ENCODE measurements at regions not wholly inside any gene's neighbourhood (a gene's known extent, or its start where the extent isn't known, plus 50 kb on each side); places are given as distances from the start of the nearest gene placed in this dataset.

GRCh38 chr10:78388331-78389050 lies 354.8 kb downstream of the RPS24 start:
- Mint-ChIP-seq H3K4me3 (peak overlapping the region in 1 of 8 donors; percentile 7), H3K27ac (no peak overlapping the region), H3K4me1 (no peaks in the 10 kb centered on the region), H3K9me3 (no peaks in the 10 kb centered on the region), H3K36me3 (no peaks in the 10 kb centered on the region), H3K27me3 (peaks cover 0 to 46% (median 19%) of the 10 kb centered on the region in 3 donors)
- DNase-seq, result no peak
- no peak for ATAC-seq (ENCODE audit: low read depth in 2 of 2)

- H3K27ac Mint-ChIP-seq, result no peak overlapping the region
- peaks cover 0 to 46% (median 19%) of the 10 kb centered on the region in 3 donors for H3K27me3 Mint-ChIP-seq
- H3K4me1 Mint-ChIP-seq, result no peaks in the 10 kb centered on the region
- H3K36me3 Mint-ChIP-seq, result no peaks in the 10 kb centered on the region
- no peak overlapping the region for H3K4me3 Mint-ChIP-seq
- no peaks in the 10 kb centered on the region for H3K9me3 Mint-ChIP-seq
- DNase-seq (no peak), ATAC-seq (ENCODE audit: low read depth in 2 of 2) (no peak)
Measured at GRCh38 chr10:78389419-78389818, 355.8 kb downstream of the RPS24 start.

- no peaks in the 10 kb centered on the region for H3K4me1 Mint-ChIP-seq
- DNase-seq (no peak), ATAC-seq (ENCODE audit: low read depth in 2 of 2) (no peak)
- no peaks in the 10 kb centered on the region for H3K36me3 Mint-ChIP-seq
- peaks cover 0 to 40% (median 19%) of the 10 kb centered on the region in 3 donors for H3K27me3 Mint-ChIP-seq
- no peaks in the 10 kb centered on the region for H3K9me3 Mint-ChIP-seq
- no peak overlapping the region for H3K4me3 Mint-ChIP-seq
- no peak overlapping the region for H3K27ac Mint-ChIP-seq
Measured at GRCh38 chr10:78390051-78390450, 356.4 kb downstream of the RPS24 start.

GRCh38 chr10:78390817-78391216 lies 357.2 kb downstream of the RPS24 start:
- ATAC-seq (ENCODE audit: low read depth in 2 of 2) (no peak), DNase-seq (no peak)
- no peaks in the 10 kb centered on the region for H3K36me3 Mint-ChIP-seq
- H3K27ac Mint-ChIP-seq, result no peak overlapping the region
- peaks cover 0 to 36% (median 19%) of the 10 kb centered on the region in 3 donors for H3K27me3 Mint-ChIP-seq
- no peaks in the 10 kb centered on the region for H3K9me3 Mint-ChIP-seq
- no peaks in the 10 kb centered on the region for H3K4me1 Mint-ChIP-seq
- H3K4me3 Mint-ChIP-seq, result no peak overlapping the region

- ATAC-seq (ENCODE audit: low read depth in 2 of 2) (no peak), DNase-seq (no peak)
- Mint-ChIP-seq H3K9me3 (no peaks in the 10 kb centered on the region), H3K27ac (no peak overlapping the region), H3K4me1 (no peaks in the 10 kb centered on the region), H3K4me3 (no peak overlapping the region), H3K27me3 (peaks cover 0 to 29% (median 19%) of the 10 kb centered on the region in 3 donors), H3K36me3 (no peaks in the 10 kb centered on the region)
Measured at GRCh38 chr10:78391585-78391984, 357.9 kb downstream of the RPS24 start.

GRCh38 chr10:78392197-78392596 lies 358.5 kb downstream of the RPS24 start:
- Mint-ChIP-seq H3K27me3 (peaks cover 0 to 30% (median 19%) of the 10 kb centered on the region in 3 donors), H3K4me3 (no peak overlapping the region), H3K27ac (no peak overlapping the region), H3K9me3 (no peaks in the 10 kb centered on the region), H3K4me1 (no peaks in the 10 kb centered on the region), H3K36me3 (no peaks in the 10 kb centered on the region)
- ATAC-seq (ENCODE audit: low read depth in 2 of 2), result no peak
- DNase-seq, result no peak

- H3K9me3 Mint-ChIP-seq, result no peaks in the 10 kb centered on the region
- no peak overlapping the region for H3K27ac Mint-ChIP-seq
- H3K36me3 Mint-ChIP-seq, result no peaks in the 10 kb centered on the region
- no peaks in the 10 kb centered on the region for H3K4me1 Mint-ChIP-seq
- ATAC-seq (ENCODE audit: low read depth in 2 of 2), result no peak
- DNase-seq, result no peak
- H3K27me3 Mint-ChIP-seq, result peaks cover 0 to 27% (median 16%) of the 10 kb centered on the region in 3 donors
- H3K4me3 Mint-ChIP-seq, result no peak overlapping the region
Measured at GRCh38 chr10:78393094-78393493, 359.4 kb downstream of the RPS24 start.

- Mint-ChIP-seq H3K27me3 (peaks cover 0 to 22% (median 12%) of the 10 kb centered on the region in 3 donors), H3K4me3 (no peak overlapping the region), H3K36me3 (no peaks in the 10 kb centered on the region), H3K9me3 (no peaks in the 10 kb centered on the region), H3K4me1 (no peaks in the 10 kb centered on the region), H3K27ac (no peak overlapping the region)
- ATAC-seq (ENCODE audit: low read depth in 2 of 2) (no peak), DNase-seq (no peak)
Measured at GRCh38 chr10:78394047-78394446, 360.4 kb downstream of the RPS24 start.

- DNase-seq (no peak), ATAC-seq (ENCODE audit: low read depth in 2 of 2) (no peak)
- no peaks in the 10 kb centered on the region for H3K9me3 Mint-ChIP-seq
- no peaks in the 10 kb centered on the region for H3K36me3 Mint-ChIP-seq
- peak overlapping the region in 1 of 6 donors; percentile 2 for H3K27ac Mint-ChIP-seq
- peaks cover 0 to 12% (median 3%) of the 10 kb centered on the region in 3 donors for H3K27me3 Mint-ChIP-seq
- no peaks in the 10 kb centered on the region for H3K4me1 Mint-ChIP-seq
- H3K4me3 Mint-ChIP-seq, result no peak overlapping the region
Measured at GRCh38 chr10:78395162-78395561, 361.5 kb downstream of the RPS24 start.

GRCh38 chr10:78396754-78397153 lies 363.1 kb downstream of the RPS24 start:
- Mint-ChIP-seq H3K4me1 (no peaks in the 10 kb centered on the region), H3K9me3 (no peaks in the 10 kb centered on the region), H3K27ac (no peak overlapping the region), H3K27me3 (peaks cover 4 to 19% (median 9%) of the 10 kb centered on the region in 3 donors), H3K36me3 (no peaks in the 10 kb centered on the region), H3K4me3 (no peak overlapping the region)
- DNase-seq (no peak), ATAC-seq (ENCODE audit: low read depth in 2 of 2) (no peak)

GRCh38 chr10:78397786-78398185 lies 364.1 kb downstream of the RPS24 start:
- DNase-seq (no peak), ATAC-seq (ENCODE audit: low read depth in 2 of 2) (no peak)
- Mint-ChIP-seq H3K4me1 (no peaks in the 10 kb centered on the region), H3K36me3 (no peaks in the 10 kb centered on the region), H3K27me3 (peaks cover 4 to 19% (median 9%) of the 10 kb centered on the region in 3 donors), H3K4me3 (no peak overlapping the region), H3K9me3 (no peaks in the 10 kb centered on the region), H3K27ac (peak overlapping the region in 1 of 6 donors; percentile 0)

GRCh38 chr10:78398382-78398781 lies 364.7 kb downstream of the RPS24 start:
- Mint-ChIP-seq H3K4me3 (no peak overlapping the region), H3K27ac (peak overlapping the region in 1 of 6 donors; percentile 0), H3K36me3 (no peaks in the 10 kb centered on the region), H3K4me1 (no peaks in the 10 kb centered on the region), H3K27me3 (peaks cover 7 to 19% (median 9%) of the 10 kb centered on the region in 3 donors), H3K9me3 (no peaks in the 10 kb centered on the region)
- DNase-seq, result no peak
- ATAC-seq (ENCODE audit: low read depth in 2 of 2), result no peak

- no peak overlapping the region for H3K27ac Mint-ChIP-seq
- H3K4me3 Mint-ChIP-seq, result no peak overlapping the region
- ATAC-seq (ENCODE audit: low read depth in 2 of 2) (no peak), DNase-seq (no peak)
- H3K27me3 Mint-ChIP-seq, result peaks cover 26 to 46% (median 29%) of the 10 kb centered on the region in 3 donors
- peaks cover 0 to 9% of the 10 kb centered on the region in 2 donors for H3K36me3 Mint-ChIP-seq
- no peaks in the 10 kb centered on the region for H3K9me3 Mint-ChIP-seq
- peaks cover 4 to 7% (median 5%) of the 10 kb centered on the region in 3 donors for H3K4me1 Mint-ChIP-seq
Measured at GRCh38 chr10:78401624-78402367, 368.1 kb downstream of the RPS24 start.

GRCh38 chr10:78402591-78402990 lies 368.9 kb downstream of the RPS24 start:
- DNase-seq (no peak), ATAC-seq (ENCODE audit: low read depth in 2 of 2) (no peak)
- no peak overlapping the region for H3K27ac Mint-ChIP-seq
- H3K36me3 Mint-ChIP-seq, result peaks cover 0 to 9% of the 10 kb centered on the region in 2 donors
- H3K27me3 Mint-ChIP-seq, result peaks cover 30 to 41% (median 32%) of the 10 kb centered on the region in 3 donors
- no peaks in the 10 kb centered on the region for H3K9me3 Mint-ChIP-seq
- peaks cover 8 to 11% (median 10%) of the 10 kb centered on the region in 3 donors for H3K4me1 Mint-ChIP-seq
- no peak overlapping the region for H3K4me3 Mint-ChIP-seq

Data from naive B cell (primary cell).